OCI-LY7 (cell line): ENCODE measurements at regions not wholly inside any gene's neighbourhood (a gene's known extent, or its start where the extent isn't known, plus 50 kb on each side); places are given as distances from the start of the nearest gene placed in this dataset.

Source experiments
- BruUV-seq: library from RNA; stranded (reverse); fragments of 400-500 nt; replicated peaks from 2 replicates; lab custom pipeline; 2021; lab: Mats Ljungman, UMichigan
- CTCF ChIA-PET: fragments of 300-600 bp; sonication (Branson Sonifier 250); formaldehyde crosslinking; loops from one replicate; lab custom pipeline; 2022; ENCODE audit warnings: antibody characterized with exemption; ENCODE audit not compliant: unreplicated experiment; lab: Charles Lee
- POLR2A ChIA-PET: fragments of 300-600 bp; sonication (Branson Sonifier 250); formaldehyde crosslinking; loops from one replicate; lab custom pipeline; 2022; ENCODE audit warnings: antibody characterized with exemption; lab: Charles Lee
- DNase-seq: peaks from one replicate; pipeline ENCODE4 v3.0.0-alpha.2; 2015; ENCODE audit warnings: low spot score
- H2AFZ ChIP-seq: fragments of 200-600 bp; sonication (generic), shearing (Covaris generic); 2 replicates; pipeline ENCODE4 v1.6.1; 2014; ENCODE audit warnings: mild to moderate bottlenecking, antibody characterized with exemption, low read length, moderate library complexity
- H3K27ac ChIP-seq: fragments of 200-600 bp; sonication (generic); 2 replicates; pipeline ENCODE4 v1.5.1; 2014; ENCODE audit warnings: mixed run types, low read depth, mild to moderate bottlenecking, moderate library complexity, low read length, inconsistent platforms; ENCODE audit not compliant: poor library complexity, severe bottlenecking
- H3K36me3 ChIP-seq: fragments of 200-600 bp; sonication (generic); 2 replicates; pipeline ENCODE4 v1.6.1; 2014; ENCODE audit warnings: mild to moderate bottlenecking, antibody characterized with exemption, low read length, moderate library complexity, mixed read lengths; ENCODE audit not compliant: insufficient read depth
- H3K4me1 ChIP-seq: fragments of 200-600 bp; sonication (generic); 2 replicates; pipeline ENCODE4 v1.5.1; 2014; ENCODE audit warnings: mild to moderate bottlenecking, low read length; ENCODE audit not compliant: insufficient read depth, poor library complexity, severe bottlenecking
- H3K4me2 ChIP-seq: fragments of 200-600 bp; sonication (generic); 2 replicates; pipeline ENCODE4 v1.6.1; 2014; ENCODE audit warnings: mild to moderate bottlenecking, low read length
- H3K4me3 ChIP-seq: fragments of 200-600 bp; sonication (generic); 2 replicates; pipeline ENCODE4 v1.5.1; 2014; ENCODE audit warnings: mild to moderate bottlenecking, low read depth, low read length; ENCODE audit not compliant: poor library complexity, severe bottlenecking
- H3K79me2 ChIP-seq: fragments of 200-600 bp; sonication (generic); 2 replicates; pipeline ENCODE4 v1.6.1; 2016; ENCODE audit warnings: low read depth, mild to moderate bottlenecking, low read length, moderate library complexity, mixed read lengths; ENCODE audit not compliant: insufficient read depth
- H3K9me2 ChIP-seq: fragments of 200-600 bp; sonication (generic); 2 replicates; pipeline ENCODE4 v1.6.1; 2016; ENCODE audit warnings: mild to moderate bottlenecking, low read length, mixed read lengths; ENCODE audit not compliant: insufficient read depth
- H3K9me3 ChIP-seq: fragments of 200-600 bp; sonication (generic); 2 replicates; pipeline ENCODE4 v1.6.1; 2014; ENCODE audit warnings: mild to moderate bottlenecking, mixed run types, low read length, mixed read lengths
- H4K20me1 ChIP-seq: fragments of 200-600 bp; sonication (generic); 2 replicates; pipeline ENCODE4 v1.6.1; 2014; ENCODE audit warnings: mild to moderate bottlenecking, antibody characterized with exemption, low read length, moderate library complexity, mixed read lengths; ENCODE audit not compliant: insufficient read depth
- CTCF ChIP-seq: fragments of 200-600 bp; sonication (generic); conservative IDR thresholded peaks from 2 replicates; pipeline ENCODE4 v1.5.1; 2014; ENCODE audit warnings: mild to moderate bottlenecking, antibody characterized with exemption, low read length, moderate library complexity, mixed read lengths
- EZH2phosphoT487 ChIP-seq: fragments of 200-600 bp; sonication (generic); IDR thresholded peaks from 2 replicates; pipeline ENCODE4 v1.6.1; 2018; ENCODE audit warnings: low read depth, borderline replicate concordance, mild to moderate bottlenecking, mixed run types, antibody characterized with exemption, low read length, moderate library complexity, mixed read lengths
- intact Hi-C: fragments of 100-400 bp; cut with micrococcal nuclease; formaldehyde crosslinking; loops from one replicate; pipeline ENCODE4 v1.10.0; 2022; ENCODE audit not compliant: unreplicated experiment

GRCh38 chr1:5495596-5496410 is 496.4 kb downstream of the NPHP4 start:
- H3K9me3 ChIP-seq: no peaks in the 10 kb centered on the region
- H4K20me1 ChIP-seq: no peaks in the 10 kb centered on the region
- no peak overlapping the region for H3K4me3 ChIP-seq
- TF ChIP-seq CTCF: no peak
- CTCF ChIA-PET: no interaction called here
- POLR2A ChIA-PET: no interaction called here
- H2AFZ ChIP-seq: no peak overlapping the region
- H3K4me2 ChIP-seq: no peak overlapping the region
- no TSS peak for BruUV-seq
- H3K27ac ChIP-seq: no peak overlapping the region
- intact Hi-C loops: no loop called here
- no peaks in the 10 kb centered on the region for H3K4me1 ChIP-seq
- H3K9me2 ChIP-seq: no peaks in the 10 kb centered on the region
- H3K79me2 ChIP-seq: no peaks in the 10 kb centered on the region
- H3K36me3 ChIP-seq: no peaks in the 10 kb centered on the region
- no peak for DNase-seq

- Histone ChIP-seq H4K20me1 (no peaks in the 10 kb centered on the region), H3K9me2 (no peaks in the 10 kb centered on the region), H3K4me2 (no peak overlapping the region), H3K36me3 (no peaks in the 10 kb centered on the region), H3K79me2 (no peaks in the 10 kb centered on the region), H3K4me1 (no peaks in the 10 kb centered on the region), H3K9me3 (no peaks in the 10 kb centered on the region), H3K27ac (no peak overlapping the region), H2AFZ (no peak overlapping the region), H3K4me3 (no peak overlapping the region)
- ChIA-PET CTCF (no interaction called here), POLR2A (no interaction called here)
- TF ChIP-seq EZH2phosphoT487: no peak
- TF ChIP-seq CTCF: no peak
- intact Hi-C loops: no loop called here
- no peak for DNase-seq
- no TSS peak for BruUV-seq
These were observed 497.7 kb downstream of the NPHP4 start for GRCh38 chr1:5494518-5494917.

- no peak for DNase-seq
- Histone ChIP-seq H4K20me1 (no peaks in the 10 kb centered on the region), H3K36me3 (no peaks in the 10 kb centered on the region), H3K4me3 (no peak overlapping the region), H3K79me2 (no peaks in the 10 kb centered on the region), H3K27ac (no peak overlapping the region), H3K4me1 (no peaks in the 10 kb centered on the region), H3K9me3 (no peaks in the 10 kb centered on the region), H3K4me2 (no peak overlapping the region), H2AFZ (no peak overlapping the region), H3K9me2 (no peaks in the 10 kb centered on the region)
- BruUV-seq: no TSS peak
- intact Hi-C loops: no loop called here
- POLR2A ChIA-PET: no interaction called here
- TF ChIP-seq CTCF: no peak
- TF ChIP-seq EZH2phosphoT487: no peak
- CTCF ChIA-PET: no interaction called here
These were observed 498.3 kb downstream of the NPHP4 start for GRCh38 chr1:5493851-5494311.
